ENCODE measurements at regions not wholly inside any gene's neighbourhood (a gene's known extent, or its start where the extent isn't known, plus 50 kb on each side); places are given as distances from the start of the nearest gene placed in this dataset.
"Not testable (repeated sequence)": the region's sequence is repeated elsewhere in the genome, so short reads cannot be mapped to it uniquely, and the experiment has no call there.

- no peaks in the 10 kb centered on the region for H3K9me3 ChIP-seq
- no peak for DNase-seq (ENCODE audit: low spot score)
- H3K27me3 ChIP-seq (replicated peaks; ENCODE audit: insufficient read depth), result no peaks in the 10 kb centered on the region
- H3K36me3 ChIP-seq, result no peaks in the 10 kb centered on the region
- H3K4me1 ChIP-seq (replicated peaks), result no peaks in the 10 kb centered on the region
- TF ChIP-seq POLR2A (IDR thresholded peaks at IDR 0.05), result no peak
- TF ChIP-seq CTCF (IDR thresholded peaks at IDR 0.05), result no peak
- no peak for TF ChIP-seq POLR2AphosphoS5 (IDR thresholded peaks at IDR 0.05)
- WGBS, result 91% methylated on average over 5 of the region's 5 CpGs
- intact Hi-C loops (cut with DNase I), result no loop called here
- H3K27ac ChIP-seq, result no peak overlapping the region
- H3K4me3 ChIP-seq, result no peak overlapping the region
Measured at GRCh38 chr2:239818086-239818485, 207.1 kb downstream of the NDUFA10 start.

GRCh38 chr2:239817468-239818031 lies 207.6 kb downstream of the NDUFA10 start:
- intact Hi-C loops (cut with DNase I); H3K9me3 ChIP-seq; H3K36me3 ChIP-seq; H3K4me1 ChIP-seq (replicated peaks); H3K27me3 ChIP-seq (replicated peaks; ENCODE audit: insufficient read depth); H3K27ac ChIP-seq; H3K4me3 ChIP-seq; DNase-seq (ENCODE audit: low spot score): not testable (repeated sequence)
- WGBS, result 83% methylated on average over 8 of the region's 8 CpGs

GRCh38 chr2:239816576-239817467 lies 208.3 kb downstream of the NDUFA10 start:
- DNase-seq (ENCODE audit: low spot score), result no peak
- H3K27me3 ChIP-seq (replicated peaks; ENCODE audit: insufficient read depth), result no peaks in the 10 kb centered on the region
- H3K27ac ChIP-seq, result no peak overlapping the region
- WGBS, result 76% methylated on average over 17 of the region's 17 CpGs
- H3K36me3 ChIP-seq, result no peaks in the 10 kb centered on the region
- H3K4me1 ChIP-seq (replicated peaks), result no peaks in the 10 kb centered on the region
- no peak overlapping the region for H3K4me3 ChIP-seq
- no peaks in the 10 kb centered on the region for H3K9me3 ChIP-seq
- TF ChIP-seq POLR2AphosphoS5 (IDR thresholded peaks at IDR 0.05) (no peak), CTCF (IDR thresholded peaks at IDR 0.05) (no peak), POLR2A (IDR thresholded peaks at IDR 0.05) (no peak)
- intact Hi-C loops (cut with DNase I), result no loop called here

- H3K27ac ChIP-seq, result no peak overlapping the region
- no peaks in the 10 kb centered on the region for H3K27me3 ChIP-seq (replicated peaks; ENCODE audit: insufficient read depth)
- intact Hi-C loops (cut with DNase I), result no loop called here
- DNase-seq (ENCODE audit: low spot score), result no peak
- WGBS, result 30% methylated on average over 12 of the region's 12 CpGs
- H3K4me1 ChIP-seq (replicated peaks), result no peaks in the 10 kb centered on the region
- H3K9me3 ChIP-seq, result no peaks in the 10 kb centered on the region
- H3K36me3 ChIP-seq, result no peaks in the 10 kb centered on the region
- TF ChIP-seq CTCF (IDR thresholded peaks at IDR 0.05) (no peak), POLR2AphosphoS5 (IDR thresholded peaks at IDR 0.05) (no peak), POLR2A (IDR thresholded peaks at IDR 0.05) (no peak)
- no peak overlapping the region for H3K4me3 ChIP-seq
Measured at GRCh38 chr2:239815671-239816070, 209.5 kb downstream of the NDUFA10 start.

- H3K27me3 ChIP-seq (replicated peaks; ENCODE audit: insufficient read depth), result no peaks in the 10 kb centered on the region
- no peaks in the 10 kb centered on the region for H3K36me3 ChIP-seq
- H3K27ac ChIP-seq, result no peak overlapping the region
- no peak for DNase-seq (ENCODE audit: low spot score)
- no peak overlapping the region for H3K4me3 ChIP-seq
- no peaks in the 10 kb centered on the region for H3K9me3 ChIP-seq
- 60% methylated on average over 19 of the region's 19 CpGs for WGBS
- H3K4me1 ChIP-seq (replicated peaks), result no peaks in the 10 kb centered on the region
- no peak for TF ChIP-seq CTCF (IDR thresholded peaks at IDR 0.05)
- TF ChIP-seq POLR2AphosphoS5 (IDR thresholded peaks at IDR 0.05), result no peak
- no peak for TF ChIP-seq POLR2A (IDR thresholded peaks at IDR 0.05)
- intact Hi-C loops (cut with DNase I), result no loop called here
Measured at GRCh38 chr2:239814861-239815601, 210.1 kb downstream of the NDUFA10 start.
